ENCODE measurements at regions not wholly inside any gene's neighbourhood (a gene's known extent, or its start where the extent isn't known, plus 50 kb on each side); places are given as distances from the start of the nearest gene placed in this dataset.

GRCh38 chr5:39491210-39491609 lies 66.4 kb upstream of the DAB2 start:
- H3K27me3 ChIP-seq (ENCODE audit: control insufficient read depth, extremely low read depth, insufficient read depth, low read length) = no peaks in the 10 kb centered on the region
- no peaks in the 10 kb centered on the region for H3K79me2 ChIP-seq (ENCODE audit: control insufficient read depth, insufficient read depth, low read length)
- no peak for DNase-seq (ENCODE audit: low read depth, low spot score)
- H3K27ac ChIP-seq (ENCODE audit: control insufficient read depth, insufficient read depth, low read length) = no peak overlapping the region
- H3K36me3 ChIP-seq (ENCODE audit: control insufficient read depth in 2 of 2, extremely low read depth in 1 of 2, insufficient read depth in 2 of 2, low read length in 2 of 2) = no peaks in the 10 kb centered on the region
- no peaks in the 10 kb centered on the region for H3K9me1 ChIP-seq (ENCODE audit: control insufficient read depth, extremely low read depth, insufficient read depth, low read length)
- no peak overlapping the region for H3K4me2 ChIP-seq (ENCODE audit: control insufficient read depth, extremely low read depth, insufficient read depth, low read depth, low read length)
- H3K9ac ChIP-seq (ENCODE audit: control insufficient read depth, extremely low read depth, insufficient read depth, low read length) = no peak overlapping the region
- dilution Hi-C loops (cut with MboI; ENCODE audit: extremely low pct_ligation_motif_present, low sequenced_read_pairs) = no loop called here
- no peak for TF ChIP-seq EZH2 (IDR thresholded peaks at IDR 0.05; ENCODE audit: low read length)
- TF ChIP-seq, protein P1, sequence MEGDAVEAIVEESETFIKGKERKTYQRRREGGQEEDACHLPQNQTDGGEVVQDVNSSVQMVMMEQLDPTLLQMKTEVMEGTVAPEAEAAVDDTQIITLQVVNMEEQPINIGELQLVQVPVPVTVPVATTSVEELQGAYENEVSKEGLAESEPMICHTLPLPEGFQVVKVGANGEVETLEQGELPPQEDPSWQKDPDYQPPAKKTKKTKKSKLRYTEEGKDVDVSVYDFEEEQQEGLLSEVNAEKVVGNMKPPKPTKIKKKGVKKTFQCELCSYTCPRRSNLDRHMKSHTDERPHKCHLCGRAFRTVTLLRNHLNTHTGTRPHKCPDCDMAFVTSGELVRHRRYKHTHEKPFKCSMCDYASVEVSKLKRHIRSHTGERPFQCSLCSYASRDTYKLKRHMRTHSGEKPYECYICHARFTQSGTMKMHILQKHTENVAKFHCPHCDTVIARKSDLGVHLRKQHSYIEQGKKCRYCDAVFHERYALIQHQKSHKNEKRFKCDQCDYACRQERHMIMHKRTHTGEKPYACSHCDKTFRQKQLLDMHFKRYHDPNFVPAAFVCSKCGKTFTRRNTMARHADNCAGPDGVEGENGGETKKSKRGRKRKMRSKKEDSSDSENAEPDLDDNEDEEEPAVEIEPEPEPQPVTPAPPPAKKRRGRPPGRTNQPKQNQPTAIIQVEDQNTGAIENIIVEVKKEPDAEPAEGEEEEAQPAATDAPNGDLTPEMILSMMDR (optimal IDR thresholded peaks at IDR 0.05 in 1 of 3, IDR thresholded peaks at IDR 0.05 in 1 of 3, conservative IDR thresholded peaks at IDR 0.05 in 1 of 3; ENCODE audit: extremely low read depth in 1 of 3, insufficient read depth in 2 of 3, low read length in 3 of 3) = no peak
- H3K4me3 ChIP-seq (ENCODE audit: control insufficient read depth in 2 of 3, extremely low read depth in 1 of 3, insufficient read depth in 2 of 3, low read depth in 1 of 3, low read length in 3 of 3) = no peak overlapping the region
- H2AFZ ChIP-seq (ENCODE audit: control insufficient read depth, low read length) = no peak overlapping the region
- no peaks in the 10 kb centered on the region for H3K9me3 ChIP-seq (ENCODE audit: control insufficient read depth, low read depth, low read length)
- H4K20me1 ChIP-seq (ENCODE audit: control insufficient read depth, extremely low read depth, insufficient read depth, low read length) = no peaks in the 10 kb centered on the region
- no peaks in the 10 kb centered on the region for H3K4me1 ChIP-seq (ENCODE audit: control insufficient read depth, extremely low read depth, insufficient read depth, low read length)
- no peak for FAIRE-seq

DNA sequence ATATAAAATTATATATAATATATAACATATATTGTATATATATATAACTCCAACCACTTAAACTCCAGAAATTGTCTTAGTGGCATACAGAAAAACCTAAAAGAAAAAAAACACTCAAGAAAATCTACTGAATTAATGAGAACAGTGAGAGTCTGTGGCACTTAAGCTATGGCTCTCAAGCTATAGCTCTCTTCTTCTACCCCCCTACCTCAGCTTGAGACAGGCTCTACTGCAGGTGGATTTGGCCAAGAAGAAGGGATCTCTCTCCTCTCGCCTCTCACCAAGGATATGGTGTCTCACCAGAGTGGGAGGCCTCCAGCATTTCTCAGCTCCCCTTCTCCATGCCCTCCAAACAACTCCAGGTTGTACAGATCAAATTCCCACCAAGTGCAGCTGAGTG lies 64.5 kb upstream of the DAB2 start:
- dilution Hi-C loops (cut with MboI; ENCODE audit: extremely low pct_ligation_motif_present, low sequenced_read_pairs) = no loop called here
- Histone ChIP-seq H2AFZ (ENCODE audit: control insufficient read depth, low read length) (no peak overlapping the region), H3K36me3 (ENCODE audit: control insufficient read depth in 2 of 2, extremely low read depth in 1 of 2, insufficient read depth in 2 of 2, low read length in 2 of 2) (no peaks in the 10 kb centered on the region), H3K27me3 (ENCODE audit: control insufficient read depth, extremely low read depth, insufficient read depth, low read length) (no peaks in the 10 kb centered on the region), H3K9me1 (ENCODE audit: control insufficient read depth, extremely low read depth, insufficient read depth, low read length) (no peaks in the 10 kb centered on the region), H3K4me2 (ENCODE audit: control insufficient read depth, extremely low read depth, insufficient read depth, low read depth, low read length) (no peak overlapping the region), H3K9me3 (ENCODE audit: control insufficient read depth, low read depth, low read length) (no peaks in the 10 kb centered on the region), H4K20me1 (ENCODE audit: control insufficient read depth, extremely low read depth, insufficient read depth, low read length) (no peaks in the 10 kb centered on the region), H3K27ac (ENCODE audit: control insufficient read depth, insufficient read depth, low read length) (no peak overlapping the region), H3K4me3 (ENCODE audit: control insufficient read depth in 2 of 3, extremely low read depth in 1 of 3, insufficient read depth in 2 of 3, low read depth in 1 of 3, low read length in 3 of 3) (no peak overlapping the region), H3K79me2 (ENCODE audit: control insufficient read depth, insufficient read depth, low read length) (no peaks in the 10 kb centered on the region), H3K9ac (ENCODE audit: control insufficient read depth, extremely low read depth, insufficient read depth, low read length) (no peak overlapping the region), H3K4me1 (ENCODE audit: control insufficient read depth, extremely low read depth, insufficient read depth, low read length) (no peaks in the 10 kb centered on the region)
- FAIRE-seq = no peak
- DNase-seq (ENCODE audit: low read depth, low spot score) = no peak
- TF ChIP-seq EZH2 (IDR thresholded peaks at IDR 0.05; ENCODE audit: low read length) = no peak
- TF ChIP-seq, protein P1 (optimal IDR thresholded peaks at IDR 0.05 in 1 of 3, IDR thresholded peaks at IDR 0.05 in 1 of 3, conservative IDR thresholded peaks at IDR 0.05 in 1 of 3; ENCODE audit: extremely low read depth in 1 of 3, insufficient read depth in 2 of 3, low read length in 3 of 3) = no peak
